ENCODE measurements at regions not wholly inside any gene's neighbourhood (a gene's known extent, or its start where the extent isn't known, plus 50 kb on each side); places are given as distances from the start of the nearest gene placed in this dataset.

GRCh38 chr5:120974690-120975089, 510.6 kb downstream of the PRR16 start:
- Histone ChIP-seq H3K27me3 (no peaks in the 10 kb centered on the region), H3K9me3 (replicated peaks) (no peaks in the 10 kb centered on the region), H3K4me1 (no peaks in the 10 kb centered on the region), H3K4me3 (no peak overlapping the region), H3K27ac (no peak overlapping the region), H3K36me3 (no peaks in the 10 kb centered on the region)
- no peak for DNase-seq

- Histone ChIP-seq H3K27ac (no peak overlapping the region), H3K36me3 (no peaks in the 10 kb centered on the region), H3K4me1 (no peaks in the 10 kb centered on the region), H3K9me3 (replicated peaks) (no peaks in the 10 kb centered on the region), H3K27me3 (0 out of 2 replicates have a peak, but pooled peaks cover 5% of the 10 kb centered on the region), H3K4me3 (no peak overlapping the region)
- no peak for DNase-seq
Observed at GRCh38 chr5:120982351-120982750, 518.3 kb downstream of the PRR16 start.

GRCh38 chr5:120985526-120985925, 521.4 kb downstream of the PRR16 start:
- Histone ChIP-seq H3K9me3 (replicated peaks) (no peaks in the 10 kb centered on the region), H3K27me3 (0 out of 2 replicates have a peak, but pooled peaks cover 5% of the 10 kb centered on the region), H3K36me3 (no peaks in the 10 kb centered on the region), H3K4me3 (no peak overlapping the region), H3K27ac (no peak overlapping the region), H3K4me1 (no peaks in the 10 kb centered on the region)
- no peak for DNase-seq

- Histone ChIP-seq H3K4me3 (no peak overlapping the region), H3K27ac (no peak overlapping the region), H3K9me3 (replicated peaks) (no peaks in the 10 kb centered on the region), H3K4me1 (no peaks in the 10 kb centered on the region), H3K27me3 (no peaks in the 10 kb centered on the region), H3K36me3 (no peaks in the 10 kb centered on the region)
- no peak for DNase-seq
Observed at GRCh38 chr5:120988491-120988890, 524.4 kb downstream of the PRR16 start.

- Histone ChIP-seq H3K4me3 (no peak overlapping the region), H3K27me3 (no peaks in the 10 kb centered on the region), H3K36me3 (no peaks in the 10 kb centered on the region), H3K27ac (no peak overlapping the region), H3K4me1 (no peaks in the 10 kb centered on the region), H3K9me3 (replicated peaks) (no peaks in the 10 kb centered on the region)
- DNase-seq: no peak
Observed at GRCh38 chr5:120988941-120989340, 524.8 kb downstream of the PRR16 start.

GRCh38 chr5:120991569-120991968, 527.5 kb downstream of the PRR16 start:
- no peak overlapping the region for H3K4me3 ChIP-seq
- H3K36me3 ChIP-seq: no peaks in the 10 kb centered on the region
- no peak overlapping the region for H3K27ac ChIP-seq
- DNase-seq: no peak
- no peaks in the 10 kb centered on the region for H3K4me1 ChIP-seq
- no peaks in the 10 kb centered on the region for H3K9me3 ChIP-seq (replicated peaks)
- no peaks in the 10 kb centered on the region for H3K27me3 ChIP-seq

GRCh38 chr5:120994112-120994511, 530.0 kb downstream of the PRR16 start:
- DNase-seq: no peak
- H3K9me3 ChIP-seq (replicated peaks): no peaks in the 10 kb centered on the region
- no peaks in the 10 kb centered on the region for H3K4me1 ChIP-seq
- H3K4me3 ChIP-seq: no peak overlapping the region
- no peaks in the 10 kb centered on the region for H3K36me3 ChIP-seq
- H3K27me3 ChIP-seq: no peaks in the 10 kb centered on the region
- no peak overlapping the region for H3K27ac ChIP-seq

- no peaks in the 10 kb centered on the region for H3K36me3 ChIP-seq
- H3K4me3 ChIP-seq: no peak overlapping the region
- no peak for DNase-seq
- no peaks in the 10 kb centered on the region for H3K4me1 ChIP-seq
- no peaks in the 10 kb centered on the region for H3K27me3 ChIP-seq
- no peaks in the 10 kb centered on the region for H3K9me3 ChIP-seq (replicated peaks)
- no peak overlapping the region for H3K27ac ChIP-seq
Observed at GRCh38 chr5:120999550-120999949, 535.5 kb downstream of the PRR16 start.

- Histone ChIP-seq H3K9me3 (replicated peaks) (no peaks in the 10 kb centered on the region), H3K4me3 (no peak overlapping the region)
- DNase-seq: no peak
Observed at GRCh38 chr5:121006217-121006616, 542.1 kb downstream of the PRR16 start.

GRCh38 chr5:121008041-121008440, 543.9 kb downstream of the PRR16 start:
- H3K27ac ChIP-seq: no peak overlapping the region
- H3K4me3 ChIP-seq: no peak overlapping the region
- H3K27me3 ChIP-seq: no peaks in the 10 kb centered on the region
- no peaks in the 10 kb centered on the region for H3K36me3 ChIP-seq
- no peaks in the 10 kb centered on the region for H3K4me1 ChIP-seq
- no peak for DNase-seq
- no peaks in the 10 kb centered on the region for H3K9me3 ChIP-seq (replicated peaks)

More at GRCh38 chr5:121006217-121006616, 542.1 kb downstream of the PRR16 start:
- Histone ChIP-seq H3K27me3 (no peaks in the 10 kb centered on the region), H3K36me3 (no peaks in the 10 kb centered on the region), H3K4me1 (no peaks in the 10 kb centered on the region), H3K27ac (no peak overlapping the region)

GRCh38 chr5:121009058-121009457, 545.0 kb downstream of the PRR16 start:
- H3K4me1 ChIP-seq: no peaks in the 10 kb centered on the region
- DNase-seq: no peak
- H3K36me3 ChIP-seq: no peaks in the 10 kb centered on the region
- no peak overlapping the region for H3K27ac ChIP-seq
- H3K9me3 ChIP-seq (replicated peaks): no peaks in the 10 kb centered on the region
- H3K27me3 ChIP-seq: no peaks in the 10 kb centered on the region
- H3K4me3 ChIP-seq: no peak overlapping the region

- H3K27ac ChIP-seq: no peak overlapping the region
- no peak overlapping the region for H3K4me3 ChIP-seq
- no peaks in the 10 kb centered on the region for H3K36me3 ChIP-seq
- no peaks in the 10 kb centered on the region for H3K4me1 ChIP-seq
- H3K27me3 ChIP-seq: no peaks in the 10 kb centered on the region
- H3K9me3 ChIP-seq (replicated peaks): no peaks in the 10 kb centered on the region
- DNase-seq: no peak
Observed at GRCh38 chr5:121018004-121018403, 553.9 kb downstream of the PRR16 start.

- H3K4me1 ChIP-seq: no peaks in the 10 kb centered on the region
Observed at GRCh38 chr5:121019106-121019505, 555.0 kb downstream of the PRR16 start.

GRCh38 chr5:121019734-121020133, 555.6 kb downstream of the PRR16 start:
- no peak for DNase-seq
- H3K27ac ChIP-seq: no peak overlapping the region

More at GRCh38 chr5:121019106-121019505, 555.0 kb downstream of the PRR16 start:
- Histone ChIP-seq H3K4me3 (no peak overlapping the region), H3K27ac (no peak overlapping the region), H3K36me3 (no peaks in the 10 kb centered on the region), H3K9me3 (replicated peaks) (no peaks in the 10 kb centered on the region), H3K27me3 (no peaks in the 10 kb centered on the region)
- no peak for DNase-seq

GRCh38 chr5:121021681-121022080, 557.6 kb downstream of the PRR16 start:
- Histone ChIP-seq H3K27me3 (no peaks in the 10 kb centered on the region), H3K9me3 (replicated peaks) (no peaks in the 10 kb centered on the region), H3K27ac (no peak overlapping the region), H3K4me1 (no peaks in the 10 kb centered on the region), H3K4me3 (no peak overlapping the region), H3K36me3 (no peaks in the 10 kb centered on the region)
- no peak for DNase-seq

More at GRCh38 chr5:121019734-121020133, 555.6 kb downstream of the PRR16 start:
- Histone ChIP-seq H3K4me3 (no peak overlapping the region), H3K36me3 (no peaks in the 10 kb centered on the region), H3K9me3 (replicated peaks) (no peaks in the 10 kb centered on the region), H3K27me3 (no peaks in the 10 kb centered on the region), H3K4me1 (no peaks in the 10 kb centered on the region)

- Histone ChIP-seq H3K9me3 (replicated peaks) (no peaks in the 10 kb centered on the region), H3K27me3 (no peaks in the 10 kb centered on the region), H3K4me3 (no peak overlapping the region), H3K4me1 (no peaks in the 10 kb centered on the region), H3K36me3 (no peaks in the 10 kb centered on the region), H3K27ac (no peak overlapping the region)
- no peak for DNase-seq
Observed at GRCh38 chr5:121024416-121025311, 560.6 kb downstream of the PRR16 start.

Measured in SJCRH30 (cell line).